Glomerular visceral epithelial cell (primary cell): ENCODE measurements at regions not wholly inside any gene's neighbourhood (a gene's known extent, or its start where the extent isn't known, plus 50 kb on each side); places are given as distances from the start of the nearest gene placed in this dataset.
"Not testable (repeated sequence)": the region's sequence is repeated elsewhere in the genome, so short reads cannot be mapped to it uniquely, and the experiment has no call there.

Experiments
- DNase-seq: peaks from one replicate; pipeline ENCODE4 v3.0.0-alpha.2; 2016; ENCODE audit errors: extremely low spot score

DNA sequence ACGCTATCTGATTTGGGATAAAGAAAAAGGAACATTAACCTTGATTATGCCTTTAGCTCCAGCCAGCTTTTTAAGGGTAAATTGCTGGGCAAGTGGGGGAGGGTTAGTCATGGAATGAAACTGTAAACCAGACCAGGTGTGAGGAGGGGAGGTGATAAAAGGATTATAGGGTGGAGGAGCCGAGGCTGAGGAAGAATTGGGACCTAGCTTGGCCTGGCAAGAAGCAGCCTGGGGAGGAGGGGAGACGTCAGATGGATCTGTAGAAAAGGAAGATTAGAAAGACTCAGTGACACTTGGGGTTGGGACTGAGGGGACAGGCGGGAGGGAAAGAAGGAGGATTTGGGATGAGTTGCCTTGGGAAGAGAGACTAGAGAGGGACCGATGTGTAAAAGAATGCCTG lies 590.8 kb upstream of the MDGA2 start:
- DNase-seq: not testable (repeated sequence)

DNA sequence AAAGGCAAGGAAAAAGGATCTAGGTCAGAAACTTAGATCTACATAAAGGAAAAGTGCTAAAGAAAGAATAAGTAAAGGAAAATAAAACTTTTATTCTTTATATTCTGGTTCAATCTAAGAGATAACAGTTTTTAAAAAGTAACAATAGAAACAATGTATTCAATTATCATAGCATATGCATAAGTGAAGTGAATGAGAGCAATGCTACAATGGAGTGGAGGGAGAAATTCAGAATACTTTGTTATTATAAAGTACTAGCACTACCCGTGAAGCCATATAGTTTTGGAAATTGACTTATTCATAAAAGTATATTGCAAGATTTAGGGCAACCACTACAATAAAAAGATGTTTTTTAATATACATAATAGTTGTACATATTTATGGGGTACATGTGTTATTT lies 586.0 kb upstream of the MDGA2 start:
- DNase-seq: no peak

GRCh38 chr14:48260394-48261295 lies 585.2 kb upstream of the MDGA2 start:
- DNase-seq: not testable (repeated sequence)

DNA sequence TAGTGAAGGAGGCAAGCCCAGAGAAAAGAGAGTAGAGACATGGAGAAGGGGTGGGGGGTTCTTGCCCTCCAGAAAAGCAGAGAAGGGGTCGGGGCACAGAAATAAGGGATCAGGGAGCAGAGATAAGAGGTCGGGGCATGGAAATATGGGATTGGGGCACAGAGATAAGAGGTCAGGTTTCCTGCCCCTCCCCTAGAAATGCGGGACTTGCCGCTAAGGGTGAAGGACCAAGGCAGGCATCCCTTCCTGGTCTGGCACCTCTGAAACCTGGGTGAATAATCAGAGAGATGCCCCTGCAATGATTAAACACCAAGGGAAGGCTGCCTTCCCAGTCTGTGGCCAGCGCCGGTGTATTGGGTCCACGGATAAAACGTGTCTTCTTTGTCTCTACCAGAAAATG lies 584.5 kb upstream of the MDGA2 start:
- DNase-seq: not testable (repeated sequence)

DNA sequence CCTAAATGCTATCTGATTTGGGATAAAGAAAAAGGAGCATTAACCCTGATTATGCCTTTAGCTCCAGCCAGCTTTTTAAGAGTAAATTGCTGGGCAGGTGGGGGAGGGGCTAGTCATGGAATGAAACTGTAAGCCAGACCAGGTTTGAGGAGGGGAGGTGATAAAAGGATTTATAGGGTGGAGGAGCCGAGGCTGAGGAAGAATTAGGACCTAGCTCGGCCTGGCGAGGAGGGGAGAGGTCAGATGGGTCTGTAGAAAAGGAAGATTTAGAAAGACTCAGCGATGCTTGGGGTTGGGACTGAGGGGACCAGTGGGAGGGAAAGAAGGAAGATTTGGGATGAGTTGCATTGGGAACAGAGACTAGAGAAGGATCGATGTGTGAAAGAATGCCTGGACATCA lies 583.8 kb upstream of the MDGA2 start:
- DNase-seq: not testable (repeated sequence)

- DNase-seq: not testable (repeated sequence)
Observed at GRCh38 chr14:48258703-48259102, 583.3 kb upstream of the MDGA2 start.

DNA sequence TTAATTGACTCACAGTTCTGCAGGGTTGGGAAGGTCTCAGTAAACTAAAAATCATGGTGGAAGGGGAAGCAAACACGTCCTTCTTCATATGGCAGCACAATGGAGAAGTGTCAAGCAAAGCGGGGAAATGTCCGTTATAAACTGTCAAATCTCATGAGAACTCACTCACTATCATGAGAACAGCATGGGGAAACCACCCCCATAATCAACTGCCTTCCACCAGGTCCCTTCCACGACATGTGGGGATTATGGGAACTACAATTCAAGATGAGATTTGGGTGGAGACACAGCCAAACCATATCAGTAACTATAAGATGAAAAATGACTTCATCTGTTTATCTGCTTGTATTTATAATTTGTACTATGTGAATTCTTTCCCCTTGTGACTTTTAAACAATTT lies 577.6 kb upstream of the MDGA2 start:
- DNase-seq: no peak

DNA sequence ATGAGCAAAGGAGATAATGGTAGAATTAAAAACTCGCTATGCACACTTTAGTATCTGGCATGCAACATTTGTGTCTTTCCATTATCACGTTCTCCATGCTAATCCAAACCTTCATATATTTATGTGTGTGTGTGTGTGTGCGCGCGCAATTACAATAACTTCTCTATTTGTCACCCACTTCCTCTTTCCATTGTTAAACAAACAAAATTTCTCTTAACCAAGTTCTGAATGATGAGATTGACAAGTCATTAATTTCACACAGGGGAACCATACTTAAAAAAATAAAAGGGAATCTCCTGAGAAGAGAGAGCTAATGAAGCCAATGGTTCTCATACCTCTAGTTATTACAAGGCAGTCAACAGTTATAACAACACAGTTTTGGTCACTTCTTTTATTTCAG lies 575.9 kb upstream of the MDGA2 start:
- no peak for DNase-seq

- no peak for DNase-seq
Observed at GRCh38 chr14:48250575-48250974, 575.2 kb upstream of the MDGA2 start.

DNA sequence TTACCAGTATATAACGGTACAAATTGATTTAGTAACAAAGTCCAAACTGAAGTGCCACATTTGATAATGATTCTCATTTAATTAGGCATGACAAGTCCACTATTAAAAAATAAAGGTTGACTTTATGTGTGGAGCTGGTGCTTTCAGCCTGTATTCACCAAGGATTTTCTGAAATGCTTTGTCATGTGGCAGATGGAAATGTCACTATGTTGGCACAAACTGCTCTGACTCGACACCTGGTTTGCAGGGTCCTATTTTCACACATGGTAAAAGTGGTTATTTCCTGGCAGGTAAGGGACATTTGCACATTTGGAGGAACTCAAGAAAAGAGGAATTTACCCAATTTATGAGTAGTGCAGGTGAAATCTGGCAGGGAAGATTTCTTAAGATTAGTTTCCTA lies 572.6 kb upstream of the MDGA2 start:
- no peak for DNase-seq

DNA sequence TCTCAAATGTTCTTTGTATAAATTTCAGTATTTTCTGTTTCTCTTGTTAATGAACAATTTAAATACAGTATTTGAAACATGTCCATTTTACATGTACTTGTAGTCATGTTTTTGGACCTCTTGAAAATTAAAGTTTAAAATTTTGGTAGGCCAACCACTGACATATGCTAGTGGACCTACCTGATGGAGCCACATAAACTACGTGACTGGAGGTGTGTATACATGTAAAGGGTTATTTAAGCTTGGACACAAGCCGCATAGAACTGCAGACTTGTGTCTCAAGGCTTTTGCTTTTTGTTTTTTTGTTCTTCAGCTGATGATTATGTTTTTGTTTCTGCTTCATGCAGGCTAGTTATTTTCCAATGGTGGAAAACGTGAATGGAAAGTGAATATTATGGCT lies 568.5 kb upstream of the MDGA2 start:
- no peak for DNase-seq

DNA sequence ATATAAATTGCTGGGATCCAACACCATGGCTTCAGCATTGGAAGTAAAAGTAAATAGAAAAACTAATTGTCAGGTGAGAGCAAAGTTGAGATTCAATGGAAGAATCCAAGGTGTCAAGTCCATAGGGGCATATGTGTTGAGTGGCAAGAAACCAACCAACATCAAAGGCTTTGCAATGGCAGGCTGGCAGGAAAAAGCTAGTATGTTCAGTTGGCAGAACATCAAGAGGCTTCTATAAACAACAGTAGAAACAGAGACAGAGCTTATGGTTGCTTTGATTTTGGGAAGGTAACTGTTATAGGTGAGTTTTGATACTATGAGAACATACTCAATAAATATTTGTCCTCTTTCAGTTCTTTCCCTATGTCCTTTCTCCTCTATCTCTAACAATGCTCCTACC lies 553.7 kb upstream of the MDGA2 start:
- no peak for DNase-seq

- DNase-seq: no peak
Observed at GRCh38 chr14:48193893-48194292, 518.5 kb upstream of the MDGA2 start.

DNA sequence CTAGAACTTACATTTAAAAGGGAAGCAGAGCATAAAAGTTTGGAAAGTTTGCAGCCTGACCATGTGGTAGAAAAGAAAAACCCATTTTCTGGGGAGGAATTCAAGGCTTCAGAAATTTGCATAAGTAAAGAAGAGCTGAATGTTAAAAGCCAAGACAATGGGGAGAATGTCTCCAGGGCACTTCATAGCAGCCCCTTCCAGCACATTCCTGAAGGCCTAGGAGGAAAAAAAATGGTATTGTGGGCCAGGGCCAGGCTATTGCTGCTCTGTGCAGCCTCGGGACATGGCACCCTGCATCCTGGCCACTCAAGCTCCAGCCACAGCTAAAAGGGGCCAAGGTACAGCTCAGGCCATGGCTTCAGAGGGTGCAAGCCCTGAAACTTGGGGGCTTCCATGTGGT lies 474.2 kb upstream of the MDGA2 start:
- DNase-seq: not testable (repeated sequence)

- no peak for DNase-seq
Observed at GRCh38 chr14:48140804-48141203, 465.4 kb upstream of the MDGA2 start.

DNA sequence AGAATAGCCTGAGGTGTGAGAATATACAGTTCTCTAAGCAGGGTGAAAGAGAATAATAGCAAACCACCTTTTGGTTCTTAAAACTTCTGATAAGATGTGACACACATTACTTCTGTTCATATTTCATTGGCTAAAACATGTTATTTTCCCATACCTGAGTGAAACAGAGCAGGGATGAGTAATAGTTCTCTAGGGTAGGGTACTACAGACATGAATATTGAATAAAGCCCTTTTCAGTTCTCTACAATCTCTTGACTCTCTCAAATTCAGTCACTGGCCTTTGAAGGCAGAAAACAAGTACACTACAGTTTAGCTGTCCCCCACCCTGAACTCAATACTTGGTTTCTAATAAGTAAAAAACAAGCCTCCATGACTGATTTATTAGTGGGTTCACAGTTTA lies 454.1 kb upstream of the MDGA2 start:
- no peak for DNase-seq

DNA sequence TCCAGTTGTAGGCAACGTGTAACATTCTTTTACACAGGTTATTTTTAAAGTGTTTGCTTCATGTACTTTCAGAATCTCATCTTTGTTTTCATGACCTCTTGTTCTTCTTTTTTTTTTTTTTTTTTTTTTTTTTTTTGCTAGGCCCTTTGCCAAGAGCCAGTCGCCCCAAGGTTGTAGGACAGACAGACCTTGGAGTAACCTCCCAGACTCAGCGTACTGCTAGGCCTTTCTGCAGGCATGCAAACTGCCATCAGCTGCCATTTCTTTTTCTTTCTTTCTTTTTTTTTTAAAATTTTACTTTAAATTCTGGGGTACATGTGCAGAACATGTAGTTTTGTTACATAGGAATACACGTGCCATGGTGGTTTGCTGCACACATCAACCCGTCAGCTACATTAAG lies 452.3 kb upstream of the MDGA2 start:
- no peak for DNase-seq

GRCh38 chr14:48125654-48126053 lies 450.2 kb upstream of the MDGA2 start:
- DNase-seq: no peak

DNA sequence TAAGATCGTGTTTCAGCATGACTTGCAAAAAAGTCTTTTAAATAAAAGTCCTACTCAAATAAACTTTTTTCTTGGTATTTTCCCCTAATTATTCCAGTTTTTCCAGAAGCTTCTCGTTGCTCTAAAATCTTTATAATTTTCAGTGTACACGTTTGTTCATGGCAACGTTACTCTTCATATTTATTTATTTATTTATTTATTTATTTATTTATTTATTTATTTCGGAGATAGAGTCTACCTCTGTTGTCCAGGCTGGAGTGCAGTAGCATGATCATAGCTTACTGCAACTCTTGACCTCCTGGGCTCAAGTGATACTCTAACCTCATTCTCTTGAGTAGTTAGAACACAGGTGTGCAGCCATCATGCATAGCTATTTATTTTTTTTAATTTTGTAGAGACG lies 438.3 kb upstream of the MDGA2 start:
- DNase-seq: no peak

GRCh38 chr14:48111151-48111550 lies 435.7 kb upstream of the MDGA2 start:
- DNase-seq: no peak

DNA sequence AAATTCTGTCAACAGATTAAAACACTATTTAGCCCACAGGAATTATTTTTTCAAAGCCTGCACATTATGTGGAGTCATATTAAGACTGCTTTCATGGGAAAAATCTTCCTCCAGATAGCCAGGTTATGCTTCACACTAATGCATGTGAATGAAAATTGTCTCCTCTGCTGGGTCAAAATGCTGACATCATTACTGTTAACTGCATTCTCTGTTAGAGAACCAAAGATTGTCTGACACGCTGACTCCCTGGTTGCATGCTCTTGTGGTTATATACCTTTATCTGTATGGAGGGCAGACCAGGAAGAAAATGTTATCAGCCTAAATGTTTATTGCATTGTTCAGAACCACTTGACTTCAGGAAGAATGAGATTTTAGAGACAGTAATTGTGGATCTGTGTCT lies 432.2 kb upstream of the MDGA2 start:
- DNase-seq: no peak

- no peak for DNase-seq
Observed at GRCh38 chr14:48096897-48097296, 421.5 kb upstream of the MDGA2 start.

GRCh38 chr14:48086516-48086915 lies 411.1 kb upstream of the MDGA2 start:
- DNase-seq: no peak

DNA sequence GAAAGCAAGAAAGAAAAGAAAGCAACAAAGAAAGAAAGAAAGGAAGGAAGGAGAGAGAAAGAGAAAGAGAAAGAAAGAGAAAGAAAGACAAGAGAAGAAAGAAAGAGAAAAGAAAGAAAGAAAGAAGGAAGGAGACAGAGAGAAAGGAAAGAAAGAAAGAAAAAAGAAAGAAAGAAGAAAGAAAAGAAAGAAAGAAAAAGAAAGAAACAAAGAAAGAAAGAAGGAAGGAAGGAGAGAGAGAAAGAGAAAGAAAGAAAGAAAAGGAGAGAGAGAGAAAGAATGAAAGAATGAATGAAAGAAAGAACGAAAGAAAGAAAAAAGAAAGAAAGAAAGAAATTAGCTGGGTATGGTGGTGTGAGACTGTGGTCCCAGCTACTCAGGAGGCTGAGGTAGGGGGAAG lies 400.1 kb upstream of the MDGA2 start:
- DNase-seq: no peak
